ENCODE measurements at regions not wholly inside any gene's neighbourhood (a gene's known extent, or its start where the extent isn't known, plus 50 kb on each side); places are given as distances from the start of the nearest gene placed in this dataset.

DNA sequence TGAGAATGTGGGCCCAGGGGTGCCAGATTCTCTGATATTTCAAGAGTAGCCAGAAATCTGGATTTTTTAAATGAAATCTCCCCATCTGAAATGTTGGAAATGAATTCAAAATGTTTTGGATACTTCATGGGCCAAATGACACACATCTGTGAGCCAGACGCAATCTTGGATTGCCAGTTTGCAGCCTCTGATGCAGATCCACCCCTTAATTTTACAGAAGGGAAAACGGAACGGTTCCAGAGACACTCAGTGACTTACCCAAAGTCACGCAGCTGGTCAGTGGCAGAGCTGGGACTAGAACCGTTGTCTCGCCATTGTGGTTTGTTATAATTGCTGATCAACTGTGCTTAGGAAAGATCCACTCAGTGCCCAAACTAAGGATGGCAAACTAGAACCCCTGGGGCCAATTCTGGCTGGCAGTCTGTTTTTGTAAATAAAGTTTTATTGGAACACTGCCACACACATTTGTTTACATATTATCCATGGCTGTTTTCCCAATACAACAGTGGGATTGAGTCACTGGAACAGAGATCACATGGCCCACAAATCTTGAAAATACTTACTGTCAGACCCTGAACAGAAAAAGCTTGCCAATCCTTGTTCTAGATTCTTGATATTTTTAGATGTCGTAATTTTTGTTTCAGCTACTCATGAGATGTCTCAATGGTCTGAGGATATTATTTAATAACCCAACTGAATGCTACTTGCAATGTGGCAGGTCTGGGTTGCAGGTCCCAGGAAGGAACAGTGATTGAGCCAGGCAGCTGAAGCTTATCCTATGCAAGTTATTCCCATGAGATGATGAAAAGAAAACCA, 143.8 kb downstream of the AXIN2 start:
- H3K4me1 Mint-ChIP-seq (ENCODE audit: low read depth, unreplicated experiment) = no peaks in the 10 kb centered on the region
- Histone ChIP-seq H2AFZ (ENCODE audit: low read depth, low read length) (no peak overlapping the region), H3K79me2 (ENCODE audit: insufficient read depth, low read length) (no peaks in the 10 kb centered on the region), H3K4me1 (ENCODE audit: insufficient read depth, low read length) (no peaks in the 10 kb centered on the region), H3K9ac (ENCODE audit: low read length) (no peak overlapping the region), H3K27ac (ENCODE audit: low read depth, low read length) (no peak overlapping the region), H3K36me3 (ENCODE audit: insufficient read depth, low read length) (no peaks in the 10 kb centered on the region), H3K9me3 (ENCODE audit: insufficient read depth, low read depth, low read length) (no peaks in the 10 kb centered on the region), H4K20me1 (ENCODE audit: insufficient read depth, low read length) (no peaks in the 10 kb centered on the region), H3K4me3 (ENCODE audit: insufficient read depth, low read depth, low read length) (no peak overlapping the region), H3K27me3 (ENCODE audit: insufficient read depth, low read length) (peaks cover 3% of the 10 kb centered on the region), H3K4me2 (ENCODE audit: low read length) (no peak overlapping the region)
- H3K27me3 Mint-ChIP-seq (ENCODE audit: low read depth, unreplicated experiment) = peaks cover 2% of the 10 kb centered on the region
- no peaks in the 10 kb centered on the region for H3K36me3 Mint-ChIP-seq (ENCODE audit: low read depth, unreplicated experiment)
- DNase-seq (ENCODE audit: low read depth) = no peak
- peaks cover 4% of the 10 kb centered on the region for H3K9me3 Mint-ChIP-seq (ENCODE audit: unreplicated experiment)
- H3K4me3 Mint-ChIP-seq (ENCODE audit: unreplicated experiment) = no peak overlapping the region
- no peak for FAIRE-seq
- TF ChIP-seq, protein P1, sequence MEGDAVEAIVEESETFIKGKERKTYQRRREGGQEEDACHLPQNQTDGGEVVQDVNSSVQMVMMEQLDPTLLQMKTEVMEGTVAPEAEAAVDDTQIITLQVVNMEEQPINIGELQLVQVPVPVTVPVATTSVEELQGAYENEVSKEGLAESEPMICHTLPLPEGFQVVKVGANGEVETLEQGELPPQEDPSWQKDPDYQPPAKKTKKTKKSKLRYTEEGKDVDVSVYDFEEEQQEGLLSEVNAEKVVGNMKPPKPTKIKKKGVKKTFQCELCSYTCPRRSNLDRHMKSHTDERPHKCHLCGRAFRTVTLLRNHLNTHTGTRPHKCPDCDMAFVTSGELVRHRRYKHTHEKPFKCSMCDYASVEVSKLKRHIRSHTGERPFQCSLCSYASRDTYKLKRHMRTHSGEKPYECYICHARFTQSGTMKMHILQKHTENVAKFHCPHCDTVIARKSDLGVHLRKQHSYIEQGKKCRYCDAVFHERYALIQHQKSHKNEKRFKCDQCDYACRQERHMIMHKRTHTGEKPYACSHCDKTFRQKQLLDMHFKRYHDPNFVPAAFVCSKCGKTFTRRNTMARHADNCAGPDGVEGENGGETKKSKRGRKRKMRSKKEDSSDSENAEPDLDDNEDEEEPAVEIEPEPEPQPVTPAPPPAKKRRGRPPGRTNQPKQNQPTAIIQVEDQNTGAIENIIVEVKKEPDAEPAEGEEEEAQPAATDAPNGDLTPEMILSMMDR (IDR thresholded peaks at IDR 0.05; ENCODE audit: insufficient read depth, low read depth, low read length) = no peak
- TF ChIP-seq EZH2 (IDR thresholded peaks at IDR 0.05; ENCODE audit: insufficient read depth, low read length) = no peak
- H3K27ac Mint-ChIP-seq (ENCODE audit: unreplicated experiment) = no peak overlapping the region

DNA sequence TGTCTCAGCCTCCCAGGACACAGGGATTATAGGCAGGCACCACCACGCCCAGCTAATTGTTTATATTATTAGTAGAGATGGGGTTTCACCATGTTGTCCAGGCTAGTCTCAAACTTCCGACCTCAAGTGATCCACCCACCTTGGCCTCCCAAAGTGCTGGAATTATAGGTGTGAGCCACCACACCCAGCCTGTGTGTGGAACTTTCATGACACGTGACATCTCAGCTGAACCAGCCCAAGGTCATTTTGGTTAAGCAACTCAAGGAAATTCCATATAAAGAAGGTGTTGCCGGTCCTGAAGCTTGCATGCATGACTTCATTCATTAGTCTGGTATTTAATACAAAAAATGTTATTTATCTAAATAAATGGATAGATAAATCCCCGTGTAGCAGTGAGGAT, 145.5 kb downstream of the AXIN2 start:
- H3K4me2 ChIP-seq (ENCODE audit: low read length) = no peak overlapping the region
- H3K27me3 Mint-ChIP-seq (ENCODE audit: low read depth, unreplicated experiment) = peaks cover 2% of the 10 kb centered on the region
- no peaks in the 10 kb centered on the region for H3K4me1 ChIP-seq (ENCODE audit: insufficient read depth, low read length)
- H4K20me1 ChIP-seq (ENCODE audit: insufficient read depth, low read length) = no peaks in the 10 kb centered on the region
- H3K36me3 Mint-ChIP-seq (ENCODE audit: low read depth, unreplicated experiment) = no peaks in the 10 kb centered on the region
- peaks cover 10% of the 10 kb centered on the region for H3K9me3 Mint-ChIP-seq (ENCODE audit: unreplicated experiment)
- no peak overlapping the region for H3K27ac Mint-ChIP-seq (ENCODE audit: unreplicated experiment)
- TF ChIP-seq, protein P1 (IDR thresholded peaks at IDR 0.05; ENCODE audit: insufficient read depth, low read depth, low read length) = no peak
- no peak for TF ChIP-seq EZH2 (IDR thresholded peaks at IDR 0.05; ENCODE audit: insufficient read depth, low read length)
- DNase-seq (ENCODE audit: low read depth) (no peak), FAIRE-seq (no peak)
- H3K4me1 Mint-ChIP-seq (ENCODE audit: low read depth, unreplicated experiment) = no peaks in the 10 kb centered on the region
- no peaks in the 10 kb centered on the region for H3K36me3 ChIP-seq (ENCODE audit: insufficient read depth, low read length)
- no peak overlapping the region for H3K4me3 ChIP-seq (ENCODE audit: insufficient read depth, low read depth, low read length)
- H3K9ac ChIP-seq (ENCODE audit: low read length) = no peak overlapping the region
- H2AFZ ChIP-seq (ENCODE audit: low read depth, low read length) = no peak overlapping the region
- H3K79me2 ChIP-seq (ENCODE audit: insufficient read depth, low read length) = no peaks in the 10 kb centered on the region
- no peak overlapping the region for H3K4me3 Mint-ChIP-seq (ENCODE audit: unreplicated experiment)
- H3K27me3 ChIP-seq (ENCODE audit: insufficient read depth, low read length) = peaks cover 3% of the 10 kb centered on the region
- no peak overlapping the region for H3K27ac ChIP-seq (ENCODE audit: low read depth, low read length)
- no peaks in the 10 kb centered on the region for H3K9me3 ChIP-seq (ENCODE audit: insufficient read depth, low read depth, low read length)

DNA sequence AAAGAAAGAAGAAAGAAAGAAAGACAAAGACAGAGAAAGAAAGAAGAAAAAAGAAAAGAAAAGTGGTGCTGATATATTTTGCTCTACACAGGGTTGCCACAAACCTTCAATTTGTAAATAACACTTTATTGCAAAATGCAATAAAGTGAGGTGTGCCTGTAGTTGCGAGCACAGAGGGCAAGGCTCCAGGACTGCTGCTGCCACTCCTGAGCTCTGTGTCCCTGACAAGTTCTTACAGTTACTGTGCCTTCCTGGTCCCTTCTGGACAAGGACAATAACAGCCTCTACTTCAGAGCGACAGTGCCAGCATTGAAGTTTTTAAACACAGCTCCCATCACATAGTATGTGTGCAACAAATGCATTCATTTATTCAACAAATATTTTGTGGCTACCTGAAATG, 148.1 kb downstream of the AXIN2 start:
- H2AFZ ChIP-seq (ENCODE audit: low read depth, low read length) = no peak overlapping the region
- FAIRE-seq (no peak), DNase-seq (ENCODE audit: low read depth) (no peak)
- Mint-ChIP-seq H3K36me3 (ENCODE audit: low read depth, unreplicated experiment) (no peaks in the 10 kb centered on the region), H3K27ac (ENCODE audit: unreplicated experiment) (no peak overlapping the region), H3K27me3 (ENCODE audit: low read depth, unreplicated experiment) (no peaks in the 10 kb centered on the region), H3K4me1 (ENCODE audit: low read depth, unreplicated experiment) (no peaks in the 10 kb centered on the region), H3K4me3 (ENCODE audit: unreplicated experiment) (no peak overlapping the region), H3K9me3 (ENCODE audit: unreplicated experiment) (peaks cover 8% of the 10 kb centered on the region)
- H3K9me3 ChIP-seq (ENCODE audit: insufficient read depth, low read depth, low read length) = no peaks in the 10 kb centered on the region
- H3K4me1 ChIP-seq (ENCODE audit: insufficient read depth, low read length) = peaks cover 4% of the 10 kb centered on the region
- no peak overlapping the region for H3K9ac ChIP-seq (ENCODE audit: low read length)
- no peak overlapping the region for H3K4me2 ChIP-seq (ENCODE audit: low read length)
- no peak overlapping the region for H3K4me3 ChIP-seq (ENCODE audit: insufficient read depth, low read depth, low read length)
- H3K27ac ChIP-seq (ENCODE audit: low read depth, low read length) = no peak overlapping the region
- no peaks in the 10 kb centered on the region for H3K79me2 ChIP-seq (ENCODE audit: insufficient read depth, low read length)
- TF ChIP-seq, protein P1 (IDR thresholded peaks at IDR 0.05; ENCODE audit: insufficient read depth, low read depth, low read length) = no peak
- TF ChIP-seq EZH2 (IDR thresholded peaks at IDR 0.05; ENCODE audit: insufficient read depth, low read length) = no peak
- H4K20me1 ChIP-seq (ENCODE audit: insufficient read depth, low read length) = no peaks in the 10 kb centered on the region
- no peaks in the 10 kb centered on the region for H3K36me3 ChIP-seq (ENCODE audit: insufficient read depth, low read length)
- peaks cover 3% of the 10 kb centered on the region for H3K27me3 ChIP-seq (ENCODE audit: insufficient read depth, low read length)

Data from astrocyte (in vitro differentiated cells and primary cell).